Activated CD4-positive, alpha-beta T cell treated with anti-CD3 and anti-CD28 coated beads, Interleukin-2, amount 50 U/mL, for 1 hour (primary cell): ENCODE measurements at regions not wholly inside any gene's neighbourhood (a gene's known extent, or its start where the extent isn't known, plus 50 kb on each side); places are given as distances from the start of the nearest gene placed in this dataset.
"Not testable (repeated sequence)": the region's sequence is repeated elsewhere in the genome, so short reads cannot be mapped to it uniquely, and the experiment has no call there.

Source experiments
- DNase-seq: peaks from one replicate; pipeline ENCODE4 v3.0.0-alpha.2; 2020

GRCh38 chr4:26217961-26218676, 102.7 kb upstream of the RBPJ start:
- DNase-seq = no peak

GRCh38 chr4:26218677-26219605, 101.9 kb upstream of the RBPJ start:
- DNase-seq = no peak

- no peak for DNase-seq
These were observed 100.1 kb upstream of the RBPJ start for GRCh38 chr4:26220696-26221095.

GRCh38 chr4:26223155-26223554, 97.7 kb upstream of the RBPJ start:
- DNase-seq = no peak

- no peak for DNase-seq
These were observed 94.0 kb upstream of the RBPJ start for GRCh38 chr4:26226629-26227376.

- no peak for DNase-seq
These were observed 93.1 kb upstream of the RBPJ start for GRCh38 chr4:26227601-26228229.

- no peak for DNase-seq
These were observed 91.9 kb upstream of the RBPJ start for GRCh38 chr4:26228883-26229282.

GRCh38 chr4:26229974-26230373, 90.8 kb upstream of the RBPJ start:
- DNase-seq = no peak

- DNase-seq = no peak
These were observed 87.5 kb upstream of the RBPJ start for GRCh38 chr4:26233350-26233749.

- no peak for DNase-seq
These were observed 85.3 kb upstream of the RBPJ start for GRCh38 chr4:26235500-26235899.

- DNase-seq = no peak
These were observed 82.9 kb upstream of the RBPJ start for GRCh38 chr4:26237916-26238315.

- DNase-seq = no peak
These were observed 82.4 kb upstream of the RBPJ start for GRCh38 chr4:26238426-26238777.

- DNase-seq = no peak
These were observed 81.8 kb upstream of the RBPJ start for GRCh38 chr4:26238778-26239679.

GRCh38 chr4:26239801-26240200, 81.0 kb upstream of the RBPJ start:
- DNase-seq = no peak

- DNase-seq = no peak
These were observed 79.6 kb upstream of the RBPJ start for GRCh38 chr4:26241179-26241578.

GRCh38 chr4:26242451-26242850, 78.4 kb upstream of the RBPJ start:
- DNase-seq = no peak

- DNase-seq = not testable (repeated sequence)
These were observed 76.7 kb upstream of the RBPJ start for GRCh38 chr4:26244138-26244537.

GRCh38 chr4:26248647-26249046, 72.2 kb upstream of the RBPJ start:
- no peak for DNase-seq

- DNase-seq = no peak
These were observed 68.3 kb upstream of the RBPJ start for GRCh38 chr4:26252349-26253025.

- DNase-seq = no peak
These were observed 66.8 kb upstream of the RBPJ start for GRCh38 chr4:26253968-26254367.

GRCh38 chr4:26255989-26256388, 64.8 kb upstream of the RBPJ start:
- DNase-seq = no peak
